Kasumi-1 (cell line): ENCODE measurements at regions not wholly inside any gene's neighbourhood (a gene's known extent, or its start where the extent isn't known, plus 50 kb on each side); places are given as distances from the start of the nearest gene placed in this dataset.
"Not testable (repeated sequence)": the region's sequence is repeated elsewhere in the genome, so short reads cannot be mapped to it uniquely, and the experiment has no call there.

Source experiments
- DNase-seq, 2 experiments: peaks; one replicate each; lab custom pipeline; 2025; lab: John Stamatoyannopoulos, UW

DNA sequence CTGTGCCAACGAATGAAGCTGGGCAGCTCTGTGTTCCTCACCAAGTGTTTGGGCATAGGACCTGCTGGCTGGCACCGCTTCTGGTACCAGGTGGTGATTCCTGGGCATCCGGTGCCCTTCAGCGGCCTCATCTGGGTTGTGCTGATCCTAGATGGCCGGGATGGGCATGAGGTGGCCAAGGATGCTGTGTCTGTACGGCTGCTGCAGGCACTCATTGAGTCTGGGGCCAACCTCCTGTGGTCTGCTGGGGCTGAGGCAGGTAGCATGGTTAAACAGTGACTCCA is 96.1 kb upstream of the PLEKHM1 start:
- not testable (repeated sequence) for DNase-seq

DNA sequence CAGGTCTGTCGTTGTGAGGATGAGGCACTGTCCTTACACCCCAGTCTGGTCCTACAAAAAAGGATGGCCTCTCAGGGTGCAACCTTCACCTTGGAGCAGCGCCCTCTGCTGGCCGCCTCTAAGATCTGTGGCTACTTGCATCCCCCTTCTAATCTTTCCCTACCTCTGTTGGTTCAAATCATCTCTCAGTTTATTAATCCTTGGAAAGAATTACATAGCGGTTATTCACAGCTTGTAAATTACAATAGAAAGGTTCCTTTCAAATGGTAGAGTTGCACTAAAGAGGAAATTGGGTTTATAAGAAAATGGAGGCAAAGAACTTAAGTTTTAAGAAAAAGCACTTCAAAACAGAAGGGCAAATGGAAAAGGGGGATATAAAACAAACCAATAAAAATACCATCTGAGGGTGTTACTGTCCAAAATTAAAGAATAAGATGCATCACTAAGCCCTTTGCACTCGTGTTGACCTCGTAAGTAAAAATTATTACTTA is 102.0 kb upstream of the PLEKHM1 start:
- not testable (repeated sequence) for DNase-seq

DNA sequence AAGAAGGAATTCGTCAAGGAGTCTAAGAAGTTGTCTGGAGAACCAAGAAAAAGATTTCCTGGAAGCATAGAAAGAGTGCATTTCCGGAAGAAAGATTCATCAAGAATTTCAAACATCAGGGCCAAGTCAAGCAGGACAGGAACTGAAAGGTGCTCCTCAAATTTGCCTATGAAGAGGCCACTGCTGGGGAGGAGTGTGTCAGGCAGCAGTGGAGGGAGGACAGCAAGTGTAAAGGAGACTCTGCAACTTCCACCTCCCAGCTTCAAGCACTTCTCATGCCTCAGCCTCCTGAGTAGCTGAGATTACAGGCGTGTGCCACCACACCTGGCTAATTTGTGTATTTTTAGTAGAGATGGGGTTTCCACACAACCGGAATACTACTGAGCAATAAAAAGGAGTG is 105.8 kb upstream of the PLEKHM1 start:
- DNase-seq, result not testable (repeated sequence)

GRCh38 chr17:45600052-45601012 is 109.8 kb upstream of the PLEKHM1 start:
- DNase-seq, result not testable (repeated sequence)

DNA sequence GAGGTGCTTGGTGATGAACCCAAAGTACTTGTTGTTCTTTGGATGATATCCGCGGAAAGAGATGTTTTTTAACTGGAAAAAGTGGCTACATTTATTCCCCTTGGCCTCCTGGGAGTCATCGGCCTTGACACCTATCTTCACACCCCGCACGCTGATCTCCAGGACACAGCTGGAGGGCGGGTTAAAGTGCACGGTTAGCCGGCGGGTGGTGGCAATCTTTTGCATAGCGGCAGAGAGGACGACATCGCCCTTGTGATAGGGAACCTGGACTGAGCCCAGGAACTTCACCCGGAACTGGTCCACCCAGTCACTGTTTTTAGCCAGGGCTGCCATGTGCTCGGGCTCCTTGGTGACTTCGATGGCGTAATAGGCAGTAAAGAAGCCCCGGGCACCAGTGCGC is 110.5 kb upstream of the PLEKHM1 start:
- DNase-seq, result not testable (repeated sequence)

- not testable (repeated sequence) for DNase-seq
Observed at GRCh38 chr17:45601605-45602539, 111.4 kb upstream of the PLEKHM1 start.

GRCh38 chr17:45605751-45606150 is 115.2 kb upstream of the PLEKHM1 start:
- not testable (repeated sequence) for DNase-seq

DNA sequence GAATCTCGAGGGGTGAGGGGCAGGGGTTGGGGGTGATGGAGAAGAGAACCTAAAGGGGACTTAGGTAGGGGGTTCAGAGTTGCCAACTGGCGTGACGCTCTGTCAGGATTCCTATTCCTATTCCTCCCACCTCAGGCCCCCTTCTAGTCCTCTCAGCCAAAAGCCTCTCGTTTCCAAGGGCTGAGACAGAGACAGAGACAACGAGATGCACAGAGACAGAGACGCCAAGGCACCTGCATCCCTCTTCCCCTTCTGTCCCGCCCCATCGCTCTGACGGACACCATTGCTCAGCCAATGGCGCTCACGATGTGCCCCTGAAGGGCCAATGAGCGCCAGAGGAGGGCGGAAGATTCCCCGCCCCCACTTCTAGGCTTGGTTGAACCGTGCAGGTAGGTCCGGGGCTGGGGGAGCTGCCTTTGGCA is 129.5 kb upstream of the PLEKHM1 start:
- not testable (repeated sequence) for DNase-seq

- not testable (repeated sequence) for DNase-seq
Observed at GRCh38 chr17:45620468-45620867, 129.9 kb upstream of the PLEKHM1 start.

DNA sequence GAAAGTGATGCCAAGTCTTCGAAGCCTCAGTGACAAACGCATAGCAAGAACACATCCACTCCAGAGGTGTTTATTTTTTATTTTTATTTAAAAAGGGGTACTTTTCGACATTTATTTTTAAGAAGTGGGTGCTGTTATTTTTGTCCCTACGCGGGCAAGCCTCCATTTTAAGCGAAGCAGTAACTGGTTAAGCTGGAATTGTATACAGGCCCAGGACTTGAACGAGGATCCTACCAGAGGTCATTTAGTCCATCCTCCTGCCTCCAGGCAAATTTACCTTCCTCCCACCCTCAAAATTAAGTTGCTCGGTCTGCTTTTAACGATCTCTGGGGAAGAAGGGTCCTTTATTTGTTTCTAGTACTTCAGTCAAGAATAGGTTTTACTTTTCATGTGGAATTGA is 130.6 kb upstream of the PLEKHM1 start:
- not testable (repeated sequence) for DNase-seq

- not testable (repeated sequence) for DNase-seq
Observed at GRCh38 chr17:45622295-45622694, 131.8 kb upstream of the PLEKHM1 start.

GRCh38 chr17:45628019-45628418 is 137.5 kb upstream of the PLEKHM1 start:
- no peak for DNase-seq

GRCh38 chr17:45631941-45632340 is 141.4 kb upstream of the PLEKHM1 start:
- no peak for DNase-seq

GRCh38 chr17:45639297-45639849 is 144.7 kb upstream of the CRHR1 start:
- DNase-seq, result no peak

GRCh38 chr17:45640141-45640850 is 143.8 kb upstream of the CRHR1 start:
- DNase-seq, result no peak

- DNase-seq, result no peak
Observed at GRCh38 chr17:45641541-45641940, 142.6 kb upstream of the CRHR1 start.

- DNase-seq, result no peak
Observed at GRCh38 chr17:45643591-45643990, 140.5 kb upstream of the CRHR1 start.

DNA sequence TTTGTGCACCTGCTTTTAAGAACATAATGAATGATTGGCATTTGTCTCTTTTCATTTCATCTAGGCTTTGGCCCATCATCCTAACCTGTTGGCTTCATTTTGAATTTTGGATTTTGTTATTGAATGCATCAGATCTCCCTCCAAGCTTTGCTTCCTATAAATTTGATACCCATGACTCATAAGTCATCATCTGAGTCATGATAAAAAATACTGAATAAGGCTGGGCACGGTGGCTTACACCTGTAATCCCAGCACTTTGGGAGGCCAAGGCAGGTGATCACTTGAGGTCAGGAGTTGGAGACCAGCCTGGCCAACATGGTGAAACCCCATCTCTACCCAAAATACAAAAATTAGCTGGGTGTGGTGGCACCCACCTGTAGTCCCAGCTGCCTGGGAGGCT is 139.5 kb upstream of the CRHR1 start:
- not testable (repeated sequence) for DNase-seq

DNA sequence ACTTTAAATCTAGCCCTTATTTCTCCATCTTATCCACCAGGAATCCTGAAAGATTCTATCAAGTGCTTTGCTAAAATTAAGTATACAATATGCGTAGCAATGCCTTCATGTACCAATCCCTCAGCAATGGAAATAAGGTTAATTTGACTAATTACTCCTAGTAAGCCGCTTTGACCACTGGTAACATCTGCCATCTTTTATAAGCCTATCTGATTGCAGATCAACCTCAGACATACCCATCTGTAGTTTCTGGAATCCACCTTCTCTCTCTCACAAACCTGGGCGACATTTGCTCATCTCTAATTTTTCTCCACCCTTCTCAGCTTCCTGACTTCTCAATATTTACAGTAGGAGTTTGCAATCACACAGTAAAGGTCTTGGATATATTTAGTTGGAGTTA is 138.8 kb upstream of the CRHR1 start:
- no peak for DNase-seq

GRCh38 chr17:45646288-45646988 is 137.7 kb upstream of the CRHR1 start:
- no peak for DNase-seq

- no peak for DNase-seq
Observed at GRCh38 chr17:45648642-45649041, 135.5 kb upstream of the CRHR1 start.
